NCI-H2107 (cell line): ENCODE measurements at regions not wholly inside any gene's neighbourhood (a gene's known extent, or its start where the extent isn't known, plus 50 kb on each side); places are given as distances from the start of the nearest gene placed in this dataset.

Experiments used
- DNase-seq: peaks from one replicate; lab custom pipeline; 2025; lab: John Stamatoyannopoulos, UW

DNA sequence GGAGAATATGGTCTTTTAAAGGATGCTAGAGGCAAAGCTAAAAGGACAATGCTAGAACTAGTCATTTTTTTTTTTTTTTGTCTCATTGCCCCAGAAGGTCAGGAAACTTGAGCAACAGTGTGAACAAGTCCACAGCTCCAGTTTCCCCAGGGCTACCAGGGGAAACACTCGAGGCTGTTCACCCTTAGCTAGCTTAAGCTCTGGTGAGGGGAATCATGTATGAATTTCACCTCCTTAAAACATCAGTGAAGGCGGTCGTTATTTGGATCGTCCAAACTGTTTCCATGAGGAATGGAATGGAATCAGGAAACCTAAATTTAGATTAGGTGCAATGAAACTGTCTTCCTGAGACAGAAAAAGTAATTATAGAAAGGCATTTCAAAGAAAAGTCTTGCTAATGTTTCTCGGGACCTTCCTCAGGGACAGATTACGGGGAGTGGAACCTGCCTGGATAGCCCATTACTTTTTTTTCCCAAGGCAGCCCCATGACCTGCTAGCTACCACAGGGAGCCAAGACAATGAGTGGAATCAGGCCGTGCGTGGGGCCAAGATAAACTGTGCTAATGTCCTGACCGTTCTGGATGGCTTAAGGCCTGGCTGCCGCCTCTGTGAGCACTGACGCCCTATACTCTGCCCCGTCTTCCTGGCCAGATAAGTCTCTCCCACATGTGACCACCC lies 164.8 kb upstream of the SGK1 start:
- no peak for DNase-seq

DNA sequence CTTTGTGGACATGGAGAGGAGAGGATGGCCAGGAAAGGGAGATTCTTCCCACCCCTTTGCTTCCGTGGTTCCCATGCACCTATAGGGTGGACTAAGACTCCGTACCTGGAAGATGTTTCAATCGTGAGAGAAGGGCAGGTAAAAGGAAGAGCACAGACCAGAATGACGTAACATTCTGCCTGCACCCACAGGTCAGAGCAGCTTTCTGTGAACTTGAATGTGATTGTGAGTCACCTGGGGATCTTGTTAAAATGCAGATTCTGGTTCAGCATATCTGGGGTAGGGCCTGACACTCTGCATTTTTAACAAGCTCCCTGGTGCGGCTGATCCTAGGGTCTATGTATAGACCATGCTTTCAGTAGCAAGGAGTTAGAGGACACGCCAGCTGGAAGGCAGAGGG lies 164.1 kb upstream of the SGK1 start:
- DNase-seq: no peak

DNA sequence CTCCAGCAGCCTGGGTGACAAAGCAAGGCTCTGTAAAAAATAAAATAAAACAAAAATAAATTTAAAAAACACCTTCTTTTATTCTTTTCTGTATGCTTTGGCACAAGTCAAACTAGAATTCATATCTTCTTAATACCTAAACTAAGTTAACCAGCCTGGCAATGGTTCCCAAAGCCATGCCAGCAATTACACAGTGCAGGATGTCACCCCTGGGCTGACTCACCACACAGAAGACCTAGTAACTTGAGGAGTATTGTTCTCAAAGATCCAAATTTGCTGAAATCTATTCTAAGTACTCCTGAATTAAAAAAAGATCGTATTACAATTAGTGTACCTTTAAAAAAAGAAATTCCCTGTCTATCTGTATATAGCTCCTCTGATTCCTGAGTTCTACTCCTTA lies 162.7 kb upstream of the SGK1 start:
- no peak for DNase-seq

DNA sequence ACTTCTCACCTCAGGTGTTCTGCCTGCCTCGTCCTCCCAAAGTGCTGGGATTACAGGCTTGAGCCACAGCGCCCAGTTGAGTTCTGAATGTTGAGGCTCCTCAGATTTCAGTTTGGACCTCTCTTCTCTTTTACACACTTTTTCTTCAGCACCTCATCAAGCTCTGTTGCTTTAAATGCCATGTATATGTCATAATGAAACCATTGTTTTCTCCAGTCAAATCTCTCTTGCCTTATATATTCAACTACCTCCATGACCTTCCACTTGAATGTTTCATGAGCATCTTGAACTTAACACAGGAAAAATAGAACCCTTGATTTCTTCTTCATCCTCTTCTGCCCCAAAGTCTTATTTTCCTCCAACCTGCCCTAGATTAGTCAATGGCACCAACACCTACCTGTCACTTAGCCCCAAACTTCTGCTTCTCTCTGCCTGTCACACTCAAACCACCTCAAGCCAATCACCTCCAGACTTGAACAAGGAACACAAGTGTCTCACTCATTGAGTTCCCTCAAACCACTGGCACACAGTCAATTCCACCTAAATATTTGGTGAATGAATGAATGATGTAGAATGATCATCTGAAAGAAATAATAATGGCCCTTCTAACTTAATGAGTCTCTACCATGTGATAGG lies 161.0 kb upstream of the SGK1 start:
- DNase-seq: no peak

- DNase-seq: no peak
Observed at GRCh38 chr6:134477991-134478635, 160.2 kb upstream of the SGK1 start.

DNA sequence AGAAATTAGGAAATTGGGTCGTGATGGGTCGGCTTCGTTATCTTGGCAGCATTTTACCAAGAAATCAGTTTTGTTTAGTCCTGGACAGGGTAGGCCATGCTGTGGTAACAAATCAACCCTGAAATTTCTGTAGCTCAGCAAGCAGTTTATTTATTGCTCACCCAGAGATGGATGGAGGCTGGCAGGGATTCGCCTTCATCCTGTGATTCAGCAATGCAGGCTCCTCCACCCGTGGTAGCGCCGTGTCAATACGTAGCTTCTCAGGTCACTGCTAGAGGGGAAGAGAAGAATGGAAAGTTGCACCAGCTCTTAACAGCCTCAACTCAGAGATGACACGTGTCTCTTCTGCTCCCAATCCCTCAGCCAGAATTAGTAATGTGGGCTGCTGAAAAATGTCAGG lies 157.0 kb upstream of the SGK1 start:
- DNase-seq: no peak

DNA sequence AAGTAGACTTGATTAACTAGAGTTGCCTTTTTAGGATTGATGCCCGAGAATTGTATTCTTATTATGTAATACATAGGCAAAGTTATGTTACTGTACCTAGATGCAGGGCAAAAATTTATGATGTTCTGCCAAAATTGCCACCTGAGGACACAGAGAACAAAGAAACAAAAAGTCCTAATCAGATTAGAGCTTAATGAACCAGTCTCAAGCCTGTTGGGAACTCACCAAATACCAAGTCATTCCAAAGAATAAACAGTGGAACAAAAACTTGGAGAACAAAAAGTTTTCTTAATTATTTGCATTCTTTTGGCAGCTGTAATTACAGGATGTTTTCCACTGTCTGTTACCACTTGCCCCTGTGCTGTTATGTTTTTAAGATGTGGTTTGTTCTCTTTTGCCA lies 154.7 kb upstream of the SGK1 start:
- no peak for DNase-seq

GRCh38 chr6:134472046-134472445 lies 154.1 kb upstream of the SGK1 start:
- DNase-seq: no peak

DNA sequence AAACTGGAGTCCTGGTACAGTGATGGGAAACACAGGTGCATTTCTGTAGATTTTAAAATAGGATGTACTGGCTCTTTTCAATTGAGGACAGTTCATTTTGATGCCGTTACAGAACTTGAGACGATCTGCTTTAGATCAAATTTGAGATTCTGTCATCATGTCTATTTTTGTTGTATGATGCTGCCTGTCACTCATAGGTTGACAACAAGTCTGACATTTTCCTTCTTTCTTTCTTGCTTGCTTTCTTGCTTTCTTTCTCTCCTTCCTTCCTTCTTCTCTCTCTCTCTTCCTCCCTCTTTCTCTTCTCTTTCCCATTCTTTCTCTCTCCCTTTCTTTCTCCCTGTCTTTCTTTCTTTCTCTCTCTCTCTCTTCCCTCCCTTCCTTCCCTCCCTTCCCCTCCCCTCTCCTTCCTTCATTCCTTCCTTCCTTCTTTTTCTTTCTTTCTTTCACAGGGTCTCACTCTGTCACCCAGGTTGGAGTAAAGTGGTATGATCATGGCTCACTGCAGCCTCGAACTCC lies 152.6 kb upstream of the SGK1 start:
- DNase-seq: no peak

GRCh38 chr6:134469702-134470456 lies 152.0 kb upstream of the SGK1 start:
- DNase-seq: no peak

DNA sequence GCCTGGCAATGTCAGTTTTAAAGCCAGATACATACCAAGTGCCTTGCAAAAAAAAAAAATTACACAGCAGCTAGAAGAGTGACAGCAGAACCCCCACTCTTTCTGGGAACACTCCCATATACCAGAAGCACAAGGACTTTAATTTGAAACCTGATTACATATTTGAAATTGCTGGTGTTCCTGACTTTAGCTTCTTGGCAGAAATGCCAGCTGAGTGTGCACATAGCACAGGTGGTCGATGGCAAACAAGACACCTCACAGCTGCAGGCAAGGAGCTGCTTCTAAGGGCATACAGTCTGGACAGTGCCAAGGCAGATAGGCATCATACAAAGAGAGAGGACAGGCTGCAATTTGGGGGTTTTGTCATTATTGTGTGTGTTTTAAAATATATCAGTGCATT lies 150.7 kb upstream of the SGK1 start:
- no peak for DNase-seq

DNA sequence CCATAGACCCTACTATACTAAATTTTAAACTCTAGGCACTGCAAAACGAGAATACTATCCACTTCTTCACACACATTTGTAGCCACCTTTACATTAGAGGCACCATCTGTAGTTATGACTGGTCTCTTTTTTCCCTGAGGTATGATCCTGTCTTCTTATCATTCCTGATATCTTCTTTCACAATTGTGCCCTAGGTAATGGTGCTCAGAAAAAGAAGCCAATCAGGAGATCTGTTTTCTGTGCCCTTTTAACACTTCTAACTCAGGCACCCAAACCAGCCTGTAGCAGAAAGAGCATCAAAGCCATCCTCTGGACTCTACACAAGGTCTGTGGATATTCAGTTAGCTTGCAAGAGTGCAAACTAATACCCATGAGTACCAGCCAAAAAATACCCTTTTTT lies 149.7 kb upstream of the SGK1 start:
- no peak for DNase-seq

- no peak for DNase-seq
Observed at GRCh38 chr6:134466771-134467525, 149.0 kb upstream of the SGK1 start.

- DNase-seq: peak; percentile 28
Observed at GRCh38 chr6:134464690-134465411, 146.9 kb upstream of the SGK1 start.

DNA sequence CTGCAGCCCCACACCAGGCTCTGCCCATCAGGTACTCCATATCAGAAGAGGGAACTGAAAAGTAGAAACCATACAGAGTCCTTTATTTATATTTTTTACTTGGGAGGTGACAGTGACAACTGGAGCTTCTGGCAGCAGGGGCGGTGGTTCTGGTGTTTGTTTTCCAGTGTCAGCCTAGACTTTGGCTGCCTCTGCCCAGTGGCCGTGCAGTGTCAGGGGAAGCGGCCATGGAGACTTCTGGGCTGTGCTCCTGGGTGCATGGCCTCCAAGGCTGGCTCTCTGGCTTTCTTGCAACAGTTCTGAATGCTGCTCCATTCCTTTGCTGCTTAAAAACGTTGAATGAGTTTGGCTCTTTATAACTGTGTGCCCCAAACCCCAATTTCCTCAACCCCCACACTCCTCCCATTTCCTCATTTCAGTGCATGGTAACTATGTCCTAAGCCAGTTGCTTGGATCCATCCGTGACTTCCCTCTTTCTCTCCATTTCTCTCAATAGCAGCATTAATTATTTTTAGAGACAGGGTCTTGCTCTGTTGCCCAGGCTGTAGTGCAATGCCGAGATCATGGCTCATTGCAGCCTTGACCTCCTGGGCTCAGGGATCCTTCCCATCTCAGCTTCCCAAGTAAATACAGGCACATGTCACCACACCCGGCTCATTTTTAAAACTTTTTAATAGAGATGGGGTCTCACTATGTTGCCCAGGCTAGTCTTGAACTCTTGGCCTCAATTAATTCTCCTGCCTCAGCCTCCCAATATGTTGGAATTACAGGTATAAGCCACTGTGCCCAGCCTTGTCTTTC lies 141.1 kb upstream of the SGK1 start:
- DNase-seq: no peak

GRCh38 chr6:134457941-134458340 lies 140.0 kb upstream of the SGK1 start:
- DNase-seq: no peak

DNA sequence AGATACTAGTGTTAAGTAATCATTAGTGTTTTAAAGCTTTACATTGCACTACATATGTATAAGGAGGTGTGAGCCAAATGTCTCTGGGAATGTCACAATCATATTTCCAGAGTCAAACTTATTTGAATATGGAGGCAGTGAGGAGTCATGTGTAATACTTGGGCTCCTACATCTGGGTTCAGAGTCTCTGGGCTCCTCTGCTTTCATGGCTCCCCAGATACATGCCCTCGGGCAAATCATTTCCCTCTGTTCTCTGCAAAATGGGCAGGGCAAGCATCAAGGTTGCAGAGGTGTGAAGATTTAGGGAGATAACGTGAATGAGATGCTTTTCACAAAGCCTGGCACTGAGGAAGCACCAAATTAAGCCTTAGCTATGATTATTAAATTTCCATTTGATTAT lies 138.3 kb upstream of the SGK1 start:
- no peak for DNase-seq

DNA sequence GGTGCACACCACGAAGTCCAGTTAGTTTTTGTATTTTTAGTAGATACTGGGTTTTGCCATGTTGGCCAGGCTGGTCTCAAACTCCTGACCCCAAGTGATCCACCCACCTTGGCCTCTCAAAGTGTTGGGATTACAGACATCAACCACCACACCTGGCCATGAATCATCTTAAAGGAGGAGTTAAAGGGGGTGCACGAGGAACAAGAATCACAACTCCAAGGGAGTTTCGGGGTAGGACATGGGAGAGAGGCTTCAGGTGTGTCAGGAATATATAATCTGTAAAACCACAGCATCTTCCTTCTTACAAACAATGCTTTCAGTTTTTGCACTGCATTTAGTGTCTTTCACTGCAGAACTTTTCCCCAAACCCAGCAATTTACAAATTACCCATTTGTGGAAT lies 137.4 kb upstream of the SGK1 start:
- no peak for DNase-seq

DNA sequence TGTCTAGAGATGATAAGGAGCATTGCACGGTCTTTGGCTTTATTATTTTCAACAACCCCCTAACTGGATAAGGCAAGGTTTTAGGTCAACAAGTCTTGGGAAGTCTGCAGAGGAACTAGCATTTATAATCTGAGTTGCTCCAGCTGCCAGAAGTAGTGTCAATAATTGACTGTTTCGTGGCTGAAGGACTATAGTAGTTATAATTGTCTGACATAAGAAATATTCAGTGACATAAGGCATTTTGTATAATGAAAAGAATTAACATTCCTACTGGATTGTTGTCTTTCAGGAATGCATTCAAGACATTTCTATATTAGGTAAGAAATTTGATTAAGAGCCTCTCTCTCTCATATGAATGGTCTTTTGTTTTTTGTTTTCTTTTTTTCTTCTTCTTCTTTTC lies 136.9 kb upstream of the SGK1 start:
- DNase-seq: no peak

DNA sequence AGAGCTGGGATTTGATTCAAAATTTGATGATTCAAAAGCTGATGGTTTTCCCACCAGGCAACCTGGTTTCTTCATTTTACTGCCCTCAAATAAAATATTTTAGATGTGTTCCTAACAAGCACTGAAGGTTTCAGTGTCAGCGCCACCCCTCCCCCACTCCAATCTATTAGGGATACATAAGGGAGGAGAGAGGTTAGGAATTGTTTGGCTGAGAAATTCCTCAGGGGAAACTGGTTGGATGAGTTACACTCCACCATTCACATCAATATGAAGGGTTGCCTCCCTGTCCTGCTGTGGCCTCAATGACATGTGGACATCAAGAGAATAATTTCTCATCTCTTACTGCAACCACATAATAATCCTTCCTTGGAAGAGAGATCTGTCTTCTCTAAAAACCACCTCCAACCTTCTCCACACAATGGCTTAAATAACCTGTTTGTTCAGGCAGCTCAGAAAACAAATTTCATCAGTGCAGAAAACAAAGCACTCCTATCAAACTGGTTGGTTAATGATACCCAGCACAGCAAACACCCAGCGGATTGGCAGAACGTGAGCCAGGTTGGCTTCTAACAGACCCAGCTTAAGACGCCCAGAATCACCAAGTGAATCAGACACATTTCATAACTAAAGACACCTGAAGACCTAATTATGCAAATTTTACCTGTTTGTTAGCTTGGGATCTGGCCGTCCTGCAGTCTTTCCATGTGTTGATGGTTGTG lies 136.0 kb upstream of the SGK1 start:
- DNase-seq: no peak
